Breast epithelium (tissue), 4 donors: ENCODE measurements at regions not wholly inside any gene's neighbourhood (a gene's known extent, or its start where the extent isn't known, plus 50 kb on each side); places are given as distances from the start of the nearest gene placed in this dataset.

Source experiments
- DNase-seq, 2 donors: peaks; one replicate each; pipeline ENCODE4 v3.0.0-alpha.2; 2019; ENCODE audit warnings: low spot score in 2 of 2
- H3K27ac ChIP-seq, 2 donors: fragments of 200-600 bp; sonication (generic) in 1 of 2; one replicate each; pipeline ENCODE4 v1.5.1; 2016 to 2019; ENCODE audit warnings: mild to moderate bottlenecking in 1 of 2
- H3K27me3 ChIP-seq, 2 donors: fragments of 200-600 bp; sonication (generic) in 1 of 2; one replicate each; pipeline versions ENCODE4 v1.5.1 to v1.6.0; 2017 to 2019; ENCODE audit warnings: control low read depth in 1 of 2, mild to moderate bottlenecking in 1 of 2
- H3K36me3 ChIP-seq: fragments of 200-600 bp; one replicate; pipeline ENCODE4 v1.5.1; 2019
- H3K4me1 ChIP-seq, 2 donors: fragments of 200-600 bp; sonication (generic); one replicate each; pipeline ENCODE4 v1.5.1; 2016 to 2019; ENCODE audit warnings: control low read depth in 1 of 2
- H3K4me3 ChIP-seq, 3 donors: fragments of 200-600 bp; sonication (generic); 1 replicate in 2 of 3; 2 replicates in 1 of 3; pipeline ENCODE4 v1.5.1; 2016 to 2019; ENCODE audit warnings: mild to moderate bottlenecking in 3 of 3, moderate library complexity in 2 of 3
- H3K9me3 ChIP-seq, 2 donors: fragments of 200-600 bp; sonication (generic) in 1 of 2; one replicate each; pipeline ENCODE4 v1.5.1; 2016 to 2019; ENCODE audit warnings: control low read depth in 1 of 2
- CTCF ChIP-seq, 3 donors: fragments of 450-650 bp; IDR thresholded peaks; one replicate each; pipeline ENCODE4 v1.5.1; 2016 to 2017; ENCODE audit warnings: antibody characterized with exemption in 3 of 3, mild to moderate bottlenecking in 3 of 3, moderate library complexity in 3 of 3
- POLR2A ChIP-seq: fragments of 450-650 bp; IDR thresholded peaks from one replicate; pipeline ENCODE4 v1.6.1; 2016; ENCODE audit warnings: antibody characterized with exemption, mild to moderate bottlenecking, moderate library complexity
- POLR2AphosphoS5 ChIP-seq, 3 donors: sonication (generic); formaldehyde crosslinking; IDR thresholded peaks; one replicate each; pipeline ENCODE4 v1.6.1; 2017; ENCODE audit warnings: antibody characterized with exemption in 3 of 3
- intact Hi-C: fragments of 100-400 bp; cut with DNase I; formaldehyde crosslinking; loops from one replicate; pipeline ENCODE4 v1.15.1; 2023; ENCODE audit warnings: low total_unique reads

GRCh38 chr5:101932599-101932998 is 363.5 kb downstream of the SLCO4C1 start:
- H3K27ac ChIP-seq, result no peak overlapping the region
- no peaks in the 10 kb centered on the region for H3K9me3 ChIP-seq
- H3K27me3 ChIP-seq, result no peaks in the 10 kb centered on the region
- DNase-seq, result no peak
- no peaks in the 10 kb centered on the region for H3K4me1 ChIP-seq
- intact Hi-C loops, result no loop called here
- TF ChIP-seq POLR2A, result no peak
- TF ChIP-seq CTCF (IDR thresholded peaks at IDR 0.05), result no peak
- TF ChIP-seq POLR2AphosphoS5 (IDR thresholded peaks at IDR 0.05), result no peak
- no peak overlapping the region for H3K4me3 ChIP-seq
- H3K36me3 ChIP-seq, result no peaks in the 10 kb centered on the region

- Histone ChIP-seq H3K9me3 (no peaks in the 10 kb centered on the region), H3K4me3 (no peak overlapping the region), H3K27ac (no peak overlapping the region), H3K36me3 (no peaks in the 10 kb centered on the region), H3K4me1 (no peaks in the 10 kb centered on the region), H3K27me3 (no peaks in the 10 kb centered on the region)
- TF ChIP-seq POLR2A (no peak), POLR2AphosphoS5 (IDR thresholded peaks at IDR 0.05) (no peak)
- DNase-seq, result no peak
- intact Hi-C loops, result no loop called here
Observed at GRCh38 chr5:101929628-101930027, 366.5 kb downstream of the SLCO4C1 start.

DNA sequence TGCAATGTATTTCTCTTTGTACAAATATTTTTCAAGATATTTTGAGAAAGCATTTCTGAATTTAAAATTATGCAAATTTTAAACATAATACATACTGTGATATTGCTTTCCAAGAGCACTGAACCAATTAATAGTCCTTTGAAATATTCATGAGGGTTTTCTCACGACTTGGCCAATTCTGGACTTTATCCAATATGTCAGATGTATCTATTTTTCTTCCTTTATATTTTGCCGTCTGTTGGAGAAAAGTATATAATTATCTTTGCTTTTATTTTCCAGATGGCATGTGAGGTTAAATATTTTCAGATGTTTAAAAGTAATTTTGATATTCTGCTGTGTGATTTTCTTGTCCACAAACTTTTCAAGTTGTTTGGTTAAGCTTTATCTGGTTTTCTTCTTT is 378.9 kb downstream of the SLCO4C1 start:
- no peaks in the 10 kb centered on the region for H3K27me3 ChIP-seq

DNA sequence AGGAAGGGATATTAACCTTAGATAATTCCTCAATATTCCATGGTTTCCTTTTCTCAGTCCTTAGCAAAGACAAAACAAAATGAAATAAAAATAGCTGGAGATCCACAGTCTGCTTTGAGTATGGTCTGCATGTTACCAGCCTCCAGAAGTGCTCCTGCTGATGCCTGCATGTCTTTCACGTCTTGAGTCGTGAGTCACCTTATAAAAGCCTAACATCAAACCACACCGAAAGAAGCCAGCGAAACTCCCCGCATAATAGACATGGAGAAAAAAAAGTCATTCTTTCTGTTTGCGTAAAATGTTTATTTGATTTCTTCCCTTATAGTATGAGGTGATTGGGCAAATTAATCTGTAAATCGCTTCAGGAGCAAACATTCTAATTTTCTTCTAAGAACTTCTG is 380.5 kb downstream of the SLCO4C1 start:
- no peaks in the 10 kb centered on the region for H3K36me3 ChIP-seq
- DNase-seq, result no peak
- H3K27ac ChIP-seq, result no peak overlapping the region
- intact Hi-C loops, result no loop called here
- H3K27me3 ChIP-seq, result no peaks in the 10 kb centered on the region
- H3K9me3 ChIP-seq, result no peaks in the 10 kb centered on the region
- no peak overlapping the region for H3K4me3 ChIP-seq
- no peaks in the 10 kb centered on the region for H3K4me1 ChIP-seq
- TF ChIP-seq POLR2A (no peak), POLR2AphosphoS5 (IDR thresholded peaks at IDR 0.05) (no peak), CTCF (IDR thresholded peaks at IDR 0.05) (no peak)

More for the DNA sequence above, 378.9 kb downstream of the SLCO4C1 start:
- DNase-seq, result no peak
- H3K27ac ChIP-seq, result no peak overlapping the region
- TF ChIP-seq POLR2AphosphoS5 (IDR thresholded peaks at IDR 0.05), result no peak
- no peak for TF ChIP-seq CTCF (IDR thresholded peaks at IDR 0.05)
- no peak for TF ChIP-seq POLR2A
- no peak overlapping the region for H3K4me3 ChIP-seq
- H3K9me3 ChIP-seq, result no peaks in the 10 kb centered on the region
- no peaks in the 10 kb centered on the region for H3K4me1 ChIP-seq
- no peaks in the 10 kb centered on the region for H3K36me3 ChIP-seq
- intact Hi-C loops, result no loop called here

- TF ChIP-seq POLR2AphosphoS5 (IDR thresholded peaks at IDR 0.05) (no peak), CTCF (IDR thresholded peaks at IDR 0.05) (no peak), POLR2A (no peak)
- Histone ChIP-seq H3K4me1 (no peaks in the 10 kb centered on the region), H3K27me3 (no peaks in the 10 kb centered on the region), H3K27ac (no peak overlapping the region), H3K9me3 (no peaks in the 10 kb centered on the region), H3K4me3 (no peak overlapping the region), H3K36me3 (no peaks in the 10 kb centered on the region)
- DNase-seq, result no peak
- intact Hi-C loops, result no loop called here
Observed at GRCh38 chr5:101904736-101905135, 391.3 kb downstream of the SLCO4C1 start.

DNA sequence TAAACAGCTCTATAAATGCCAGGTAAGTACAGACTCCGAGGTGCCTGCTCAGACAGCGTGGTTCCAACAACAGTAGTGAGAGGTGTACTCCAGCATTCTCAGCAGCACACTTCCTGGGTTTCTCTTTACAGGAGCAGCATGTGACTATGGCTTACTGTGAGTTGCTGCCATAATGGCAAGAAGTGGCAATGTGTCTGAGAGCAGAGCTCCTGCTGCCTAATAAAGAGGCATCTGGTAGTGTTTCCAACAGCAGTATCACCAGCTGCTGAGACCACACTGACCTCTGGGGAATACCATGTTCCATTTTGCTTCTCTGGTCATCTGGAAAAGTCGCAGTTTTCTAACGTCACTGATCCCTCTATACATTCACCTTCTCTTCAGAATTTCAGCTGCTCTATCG is 398.2 kb downstream of the SLCO4C1 start:
- Histone ChIP-seq H3K27ac (no peak overlapping the region), H3K36me3 (no peaks in the 10 kb centered on the region), H3K4me1 (no peaks in the 10 kb centered on the region), H3K27me3 (no peaks in the 10 kb centered on the region), H3K9me3 (no peaks in the 10 kb centered on the region), H3K4me3 (no peak overlapping the region)
- no peak for DNase-seq
- intact Hi-C loops, result no loop called here
- no peak for TF ChIP-seq POLR2AphosphoS5 (IDR thresholded peaks at IDR 0.05)
- TF ChIP-seq POLR2A, result no peak
- no peak for TF ChIP-seq CTCF (IDR thresholded peaks at IDR 0.05)
